Fibroblast of the aortic adventitia (primary cell): ENCODE measurements at regions not wholly inside any gene's neighbourhood (a gene's known extent, or its start where the extent isn't known, plus 50 kb on each side); places are given as distances from the start of the nearest gene placed in this dataset.
"Not testable (repeated sequence)": the region's sequence is repeated elsewhere in the genome, so short reads cannot be mapped to it uniquely, and the experiment has no call there.

Source experiments
- DNase-seq: peaks from one replicate; pipeline ENCODE4 v3.0.0-alpha.2; 2010; ENCODE audit warnings: low read depth
- H3K4me3 ChIP-seq: 2 replicates; pipeline ENCODE4 v1.5.1; 2011; ENCODE audit warnings: low read depth, mild to moderate bottlenecking, control low read depth, low read length, moderate library complexity
- TF ChIP-seq, protein P1 (sequence below): IDR thresholded peaks from 2 replicates; pipeline ENCODE4 v1.5.1; 2011; ENCODE audit warnings: mild to moderate bottlenecking, low read length, control low read depth, inconsistent platforms; ENCODE audit not compliant: insufficient read depth

DNA sequence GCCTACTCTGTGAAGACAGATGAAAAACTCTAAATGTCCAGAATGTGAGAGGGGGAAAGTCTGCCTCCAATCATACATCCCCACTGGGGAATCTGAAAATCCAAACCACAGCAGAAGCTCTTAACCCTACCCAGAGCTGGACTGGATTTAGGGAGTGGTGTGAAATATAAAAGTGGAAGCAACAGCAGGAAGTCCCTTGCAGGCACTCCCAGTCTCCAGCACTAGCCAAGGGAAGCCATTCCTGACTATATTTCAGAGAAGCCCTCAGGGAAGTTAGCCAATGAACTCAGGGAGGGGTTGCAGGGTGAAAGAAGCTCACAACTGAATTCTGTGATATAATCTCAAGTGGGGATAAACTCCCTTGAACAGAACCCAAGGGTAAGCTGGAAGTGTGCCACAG lies 51.5 kb downstream of the CRPPA start:
- TF ChIP-seq, protein P1, sequence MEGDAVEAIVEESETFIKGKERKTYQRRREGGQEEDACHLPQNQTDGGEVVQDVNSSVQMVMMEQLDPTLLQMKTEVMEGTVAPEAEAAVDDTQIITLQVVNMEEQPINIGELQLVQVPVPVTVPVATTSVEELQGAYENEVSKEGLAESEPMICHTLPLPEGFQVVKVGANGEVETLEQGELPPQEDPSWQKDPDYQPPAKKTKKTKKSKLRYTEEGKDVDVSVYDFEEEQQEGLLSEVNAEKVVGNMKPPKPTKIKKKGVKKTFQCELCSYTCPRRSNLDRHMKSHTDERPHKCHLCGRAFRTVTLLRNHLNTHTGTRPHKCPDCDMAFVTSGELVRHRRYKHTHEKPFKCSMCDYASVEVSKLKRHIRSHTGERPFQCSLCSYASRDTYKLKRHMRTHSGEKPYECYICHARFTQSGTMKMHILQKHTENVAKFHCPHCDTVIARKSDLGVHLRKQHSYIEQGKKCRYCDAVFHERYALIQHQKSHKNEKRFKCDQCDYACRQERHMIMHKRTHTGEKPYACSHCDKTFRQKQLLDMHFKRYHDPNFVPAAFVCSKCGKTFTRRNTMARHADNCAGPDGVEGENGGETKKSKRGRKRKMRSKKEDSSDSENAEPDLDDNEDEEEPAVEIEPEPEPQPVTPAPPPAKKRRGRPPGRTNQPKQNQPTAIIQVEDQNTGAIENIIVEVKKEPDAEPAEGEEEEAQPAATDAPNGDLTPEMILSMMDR, result no peak
- no peak overlapping the region for H3K4me3 ChIP-seq
- no peak for DNase-seq

DNA sequence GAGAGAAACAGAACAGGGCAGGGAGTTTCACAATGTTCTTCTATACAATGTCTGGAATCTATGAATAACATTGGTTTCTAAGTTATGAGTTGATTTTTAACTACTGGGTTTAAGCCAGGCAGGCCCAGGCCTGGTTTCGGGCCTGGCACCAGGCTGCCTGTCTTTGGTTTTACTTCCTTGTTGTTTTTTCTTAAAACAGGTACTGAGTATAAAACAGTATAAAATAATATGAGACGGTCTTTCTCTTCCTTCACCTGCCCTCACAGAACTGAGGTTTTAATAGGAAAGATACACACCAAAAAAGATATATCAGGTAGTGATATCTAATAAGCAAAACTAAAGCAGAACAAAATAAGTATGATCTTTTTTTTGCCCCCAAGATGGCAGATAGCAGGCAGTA lies 52.0 kb downstream of the CRPPA start:
- DNase-seq, H3K4me3 ChIP-seq: not testable (repeated sequence)

DNA sequence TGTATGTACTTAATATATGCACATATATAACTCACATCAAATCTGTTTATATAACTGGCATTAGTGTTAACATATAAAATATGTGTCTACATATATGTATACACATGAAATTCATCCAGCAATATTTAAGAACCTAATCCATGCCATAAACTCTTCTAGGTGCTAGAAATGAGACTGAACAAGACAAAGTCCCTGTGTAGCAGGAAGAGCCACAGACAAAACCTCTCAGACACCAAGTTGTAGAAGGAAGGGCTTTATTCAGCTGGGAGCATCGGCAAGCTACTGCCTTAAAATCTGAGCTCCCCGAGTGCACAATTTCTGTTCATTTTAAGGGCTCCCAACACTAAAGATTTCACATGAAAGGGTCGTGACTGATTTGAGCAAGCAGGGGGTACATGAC lies 52.5 kb downstream of the CRPPA start:
- TF ChIP-seq, protein P1, result no peak
- no peak for DNase-seq
- H3K4me3 ChIP-seq, result no peak overlapping the region

DNA sequence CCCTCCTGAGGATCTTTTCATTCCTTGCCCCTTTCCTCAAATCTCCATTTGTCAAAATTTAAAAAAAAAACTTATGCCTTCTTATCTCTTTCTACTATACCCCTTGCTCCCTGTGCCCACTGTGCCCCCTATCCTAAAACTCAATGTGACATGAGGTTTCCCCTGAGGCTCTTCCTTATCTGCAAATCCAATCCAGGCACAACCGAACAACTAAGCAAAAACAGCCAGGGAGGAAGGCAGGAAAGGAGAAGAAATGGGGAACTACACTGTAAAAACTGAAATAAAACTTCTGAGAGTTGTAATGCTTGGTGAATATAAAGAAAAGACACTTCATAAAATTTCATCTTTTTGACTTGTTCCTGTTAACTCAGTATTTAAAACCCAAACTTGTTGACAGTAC lies 54.2 kb downstream of the CRPPA start:
- H3K4me3 ChIP-seq, result no peak overlapping the region
- no peak for DNase-seq
- TF ChIP-seq, protein P1, result no peak

DNA sequence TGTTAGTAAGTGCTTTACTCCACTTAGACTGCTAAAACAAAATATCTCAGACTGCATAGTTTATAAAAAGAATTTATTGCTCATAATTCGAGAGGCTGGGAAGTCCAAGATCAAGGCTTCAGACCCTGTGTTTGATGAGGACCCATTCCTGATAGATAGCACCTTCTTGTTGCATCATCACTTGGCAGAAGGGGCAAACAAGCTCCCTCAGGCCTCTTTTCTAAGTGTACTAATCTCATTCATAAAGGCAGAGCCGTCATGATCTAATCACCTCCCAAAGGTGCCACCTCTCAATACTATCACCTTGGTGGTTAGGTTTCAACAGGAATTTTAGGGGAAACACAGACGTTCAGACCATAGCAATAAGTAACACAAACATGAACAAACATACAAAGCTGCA lies 55.4 kb downstream of the CRPPA start:
- TF ChIP-seq, protein P1, result no peak
- no peak for DNase-seq

DNA sequence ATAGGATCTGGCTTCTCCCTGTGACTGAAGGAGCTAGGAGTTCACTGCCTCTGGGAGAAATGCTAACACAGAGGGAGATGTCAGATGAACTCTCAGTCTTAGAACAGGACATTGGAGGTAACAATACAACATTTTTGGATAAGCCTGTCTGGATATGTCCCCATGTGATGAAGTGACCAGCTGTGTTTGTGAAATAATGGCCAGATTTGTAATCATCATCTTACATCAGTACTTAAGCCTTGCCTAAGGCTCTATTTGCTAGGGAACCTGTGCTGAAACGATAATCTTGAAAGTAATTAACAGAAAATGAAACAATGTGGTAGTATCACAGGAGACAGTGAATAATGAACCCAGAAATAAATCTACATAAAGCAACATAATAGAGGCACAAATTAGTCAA lies 56.2 kb downstream of the CRPPA start:
- no peak overlapping the region for H3K4me3 ChIP-seq
- TF ChIP-seq, protein P1, result no peak
- no peak for DNase-seq

More for the DNA sequence above, 55.4 kb downstream of the CRPPA start:
- H3K4me3 ChIP-seq, result no peak overlapping the region

DNA sequence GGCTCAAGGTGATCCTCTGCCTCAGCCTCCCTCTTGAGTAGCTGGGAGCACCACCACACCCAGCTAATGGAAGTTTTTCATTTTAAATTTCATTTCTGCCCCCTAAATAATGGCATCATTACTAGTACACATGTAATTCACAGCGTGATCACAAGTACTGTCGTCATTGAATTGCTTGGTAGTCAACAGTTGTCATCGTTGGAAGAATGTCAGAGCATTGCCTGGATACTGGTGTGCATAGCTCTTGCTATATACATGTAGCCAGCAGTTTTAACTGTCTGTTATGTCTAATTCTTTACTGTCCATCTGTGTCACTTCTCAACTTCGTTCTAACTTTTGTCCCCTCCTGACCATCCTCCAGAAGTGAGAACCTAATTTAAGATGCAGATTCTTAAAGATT lies 62.1 kb downstream of the CRPPA start:
- peak; percentile 53 for DNase-seq
- TF ChIP-seq, protein P1, result no peak
- no peak overlapping the region for H3K4me3 ChIP-seq
